Hypothalamus (tissue), 51 donors: ENCODE measurements at regions not wholly inside any gene's neighbourhood (a gene's known extent, or its start where the extent isn't known, plus 50 kb on each side); places are given as distances from the start of the nearest gene placed in this dataset.
A peak's percentile ranks its signal among the peaks of the same experiment; 100 is the strongest.

Experiments used
- DNase-seq, 51 donors: peaks; one replicate each; lab custom pipeline; 2025; lab: John Stamatoyannopoulos, UW

DNA sequence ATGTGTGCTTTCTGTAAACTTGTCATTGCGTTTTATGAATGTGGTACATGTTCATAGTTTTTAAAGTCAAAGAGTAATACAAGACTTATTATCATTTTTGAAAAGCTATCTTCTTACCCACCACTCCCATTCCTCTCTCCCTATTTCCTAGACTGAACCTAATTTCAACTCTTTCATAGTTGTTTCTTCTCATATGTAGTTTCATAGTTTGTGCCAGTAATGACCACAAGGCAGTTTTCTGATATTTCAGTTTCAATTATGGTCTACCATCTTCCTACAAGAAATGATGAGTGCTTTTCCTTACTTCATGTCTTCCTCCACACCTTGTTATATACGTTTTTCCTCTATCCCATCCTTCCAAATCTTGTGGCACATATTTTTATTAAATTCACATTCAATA lies 445.0 kb upstream of the GOLIM4 start:
- no peak for DNase-seq

DNA sequence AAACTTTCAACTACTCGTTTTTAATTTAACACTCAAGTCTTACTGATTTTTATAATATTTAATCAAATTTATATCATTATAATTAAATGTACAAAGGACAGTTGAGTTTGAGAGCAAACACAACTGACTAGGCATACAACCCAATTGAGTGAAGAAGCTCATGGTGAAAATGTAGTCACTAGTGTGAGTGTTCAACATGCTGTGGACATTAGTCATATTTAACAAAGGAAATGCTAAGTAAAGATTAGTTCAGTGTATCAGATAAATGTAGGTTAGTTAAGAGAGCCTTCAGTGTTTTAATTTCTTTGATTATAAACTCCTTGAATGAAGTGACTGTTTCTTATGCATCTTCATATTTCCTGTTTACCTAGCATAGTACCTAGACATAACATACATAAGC lies 444.2 kb upstream of the GOLIM4 start:
- no peak for DNase-seq

- DNase-seq, result no peak
Observed at GRCh38 chr3:168534761-168535160, 439.0 kb upstream of the GOLIM4 start.

- no peak for DNase-seq
Observed at GRCh38 chr3:168533600-168533999, 437.9 kb upstream of the GOLIM4 start.

DNA sequence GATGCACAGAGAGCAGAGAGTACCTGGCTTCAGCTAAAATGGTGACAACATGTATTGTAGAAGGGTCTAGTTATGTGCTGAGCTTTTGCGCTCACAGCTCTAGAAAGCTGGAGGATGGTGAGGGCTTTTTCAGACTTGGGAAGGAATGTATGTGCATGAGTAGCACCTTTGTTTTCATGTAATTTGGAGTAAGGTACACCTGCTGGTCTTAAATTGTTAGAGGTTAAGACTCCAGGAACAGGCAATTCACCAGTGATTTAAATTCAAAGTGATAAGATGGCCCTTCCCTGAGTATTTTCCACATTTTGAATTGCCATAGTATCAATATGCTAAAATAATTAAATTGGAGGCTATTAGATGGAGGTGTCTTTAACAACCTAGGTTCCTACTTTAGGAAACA lies 436.4 kb upstream of the GOLIM4 start:
- DNase-seq, result no peak

- DNase-seq, result no peak
Observed at GRCh38 chr3:168531116-168531515, 435.4 kb upstream of the GOLIM4 start.

DNA sequence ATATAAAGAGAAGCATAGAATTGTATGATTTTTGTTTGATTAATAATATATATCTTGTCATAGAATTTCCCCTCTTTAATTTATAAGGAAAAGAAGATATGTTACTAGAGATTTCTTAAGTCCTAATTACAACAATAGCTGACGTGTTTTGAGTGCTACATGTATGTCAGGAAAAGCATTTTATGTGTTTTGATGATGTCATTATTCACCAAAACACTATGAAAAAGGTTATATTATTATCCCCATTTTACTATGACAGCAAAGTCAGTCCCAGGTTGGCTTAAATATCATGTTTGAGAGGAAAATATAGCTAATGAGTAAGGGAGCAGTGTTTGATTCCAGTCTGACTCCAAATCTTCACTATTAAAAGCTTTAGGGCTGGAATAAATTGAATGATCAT lies 428.4 kb upstream of the GOLIM4 start:
- DNase-seq, result no peak

DNA sequence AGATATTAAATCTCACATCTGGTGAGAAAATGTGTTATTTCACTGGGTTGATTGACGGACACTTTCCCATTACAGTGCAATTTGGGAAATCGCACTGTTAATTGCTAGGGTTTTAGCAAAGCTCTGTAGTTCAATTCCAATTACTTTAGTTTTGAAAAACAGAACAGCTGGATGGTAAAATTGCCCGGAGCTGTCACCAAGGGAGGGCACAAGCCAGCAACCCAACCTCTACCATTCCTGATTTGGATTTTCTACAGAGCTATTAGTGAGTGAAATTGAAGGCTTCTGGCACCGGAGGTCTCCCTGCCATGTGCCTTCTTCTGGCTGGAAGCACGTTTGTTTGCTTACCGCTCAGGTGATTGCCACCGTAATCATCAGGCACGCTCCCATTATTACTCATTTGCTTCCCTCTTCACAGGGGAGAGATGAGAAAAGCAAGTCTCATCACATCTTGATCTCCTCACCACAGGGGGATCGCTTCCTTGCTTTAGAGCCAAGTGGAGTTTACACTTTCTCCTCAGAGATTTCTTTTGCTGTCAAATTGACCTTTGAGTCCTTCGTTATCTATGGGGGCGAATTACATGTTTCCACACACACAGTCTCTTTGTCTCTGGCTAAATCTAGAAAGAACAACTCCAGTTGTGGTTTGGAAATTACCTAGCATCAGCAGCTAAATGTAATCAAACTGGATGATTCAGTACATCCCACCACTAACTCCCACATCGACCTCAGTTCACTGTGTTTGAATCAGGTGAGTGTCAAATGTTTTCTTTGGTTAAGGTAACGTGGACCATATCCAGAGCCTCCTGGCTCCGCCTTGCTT lies 421.7 kb upstream of the GOLIM4 start:
- peak in 1 of 51 donors; percentile 34 for DNase-seq

DNA sequence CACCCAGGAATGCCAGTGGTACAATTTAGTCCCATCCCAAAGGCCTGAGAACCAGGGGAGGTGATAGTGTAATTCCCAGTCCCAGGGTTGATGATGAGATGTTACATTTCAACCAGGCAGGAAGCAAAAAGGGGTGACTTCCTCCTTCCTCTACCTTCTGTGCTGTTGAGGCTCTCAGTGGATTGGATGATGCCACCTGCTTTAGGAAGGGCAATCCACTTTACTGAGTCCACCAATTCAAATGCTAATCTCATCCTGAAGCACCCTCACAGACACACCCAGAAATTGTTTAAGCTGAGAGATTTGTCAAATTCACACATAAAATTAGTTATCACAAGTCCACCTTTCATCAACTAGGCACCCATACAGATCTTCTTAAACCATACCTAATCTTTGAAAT lies 418.5 kb upstream of the GOLIM4 start:
- no peak for DNase-seq

GRCh38 chr3:168512802-168513201 lies 417.1 kb upstream of the GOLIM4 start:
- no peak for DNase-seq

DNA sequence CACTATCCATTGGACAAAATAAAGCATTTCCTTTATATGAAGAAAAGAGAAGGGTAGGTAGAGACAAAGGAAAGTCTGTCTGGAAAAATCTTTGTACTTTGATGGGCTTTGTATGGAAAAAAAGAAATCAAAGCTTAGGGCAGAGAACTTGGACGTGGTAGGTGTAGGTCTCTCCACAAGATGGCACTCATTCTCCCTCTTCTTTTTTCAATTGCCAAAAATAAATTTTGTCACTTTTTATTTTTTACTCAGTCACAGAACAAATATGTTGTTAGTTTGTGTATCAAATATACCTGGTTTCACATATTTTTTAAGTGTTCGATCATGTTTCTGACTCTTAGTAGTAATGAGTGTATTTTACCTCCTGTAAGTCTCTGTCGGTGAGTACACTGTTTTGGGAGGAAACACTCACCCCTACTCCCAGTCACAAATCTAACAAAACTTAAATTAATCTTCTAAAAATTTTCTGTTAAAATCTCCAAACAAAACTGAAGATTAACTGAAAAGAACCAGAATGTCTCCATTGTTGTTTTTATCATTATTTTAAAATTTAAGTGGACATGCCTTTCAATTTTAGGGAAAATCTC lies 415.8 kb upstream of the GOLIM4 start:
- DNase-seq, result peak in 1 of 51 donors; percentile 32

- DNase-seq, result no peak
Observed at GRCh38 chr3:168506589-168506988, 410.9 kb upstream of the GOLIM4 start.

DNA sequence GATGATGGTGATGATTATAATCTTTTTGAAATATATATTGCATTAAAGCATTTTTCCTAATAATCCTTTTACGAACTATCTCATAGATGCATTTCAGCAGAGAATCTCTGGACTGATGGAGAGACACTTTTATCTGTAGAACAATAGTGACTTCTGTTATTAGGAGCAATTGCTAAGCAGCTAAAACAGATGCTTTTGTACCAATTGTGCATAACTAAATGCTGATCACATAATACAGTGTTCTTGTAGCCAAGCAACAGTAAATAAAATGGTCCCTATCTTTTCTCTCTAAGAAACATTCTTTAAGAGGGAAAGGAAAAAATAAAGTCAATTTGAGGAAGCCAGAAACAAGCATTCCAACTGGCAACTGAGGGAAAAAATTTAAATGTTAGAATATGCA lies 405.8 kb upstream of the GOLIM4 start:
- no peak for DNase-seq

GRCh38 chr3:168498194-168498593 lies 402.5 kb upstream of the GOLIM4 start:
- DNase-seq, result no peak

DNA sequence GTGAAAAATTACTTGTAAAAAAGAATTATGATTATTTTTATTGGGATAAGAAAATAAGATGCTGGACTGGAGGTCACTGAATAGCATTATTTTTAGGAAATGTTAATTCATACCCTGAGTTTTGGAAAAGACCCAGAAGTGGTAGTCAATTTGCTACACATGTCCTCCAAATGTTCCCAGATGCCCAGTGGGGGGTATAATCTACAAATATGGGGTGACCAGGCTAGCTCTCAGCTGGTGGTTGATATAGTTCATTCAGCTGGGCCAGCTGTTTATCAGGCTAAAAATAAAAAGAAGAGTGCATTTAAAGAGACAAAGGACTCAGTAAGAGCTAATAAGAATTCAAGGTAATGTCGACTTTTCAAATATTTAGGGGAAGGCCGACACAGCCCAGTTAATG lies 402.0 kb upstream of the GOLIM4 start:
- no peak for DNase-seq

DNA sequence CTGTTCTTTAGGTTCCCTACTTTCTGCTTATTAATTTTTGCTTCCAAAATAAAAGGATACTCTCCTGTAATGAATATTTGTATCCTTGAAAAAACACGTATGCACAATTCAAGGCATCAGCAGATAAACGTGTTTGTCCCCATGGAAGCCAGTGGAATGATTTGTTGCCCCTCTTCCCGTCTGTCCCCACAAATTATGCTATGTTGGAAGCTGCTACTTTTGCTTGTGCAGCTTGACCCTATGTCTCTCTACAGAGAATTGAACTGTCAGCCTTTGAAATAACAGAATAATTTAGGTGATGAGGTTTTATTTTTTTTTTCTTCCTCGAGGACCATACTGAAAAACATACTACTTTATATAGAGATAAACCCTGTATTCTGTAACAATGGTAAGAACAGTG lies 401.5 kb upstream of the GOLIM4 start:
- DNase-seq, result no peak

DNA sequence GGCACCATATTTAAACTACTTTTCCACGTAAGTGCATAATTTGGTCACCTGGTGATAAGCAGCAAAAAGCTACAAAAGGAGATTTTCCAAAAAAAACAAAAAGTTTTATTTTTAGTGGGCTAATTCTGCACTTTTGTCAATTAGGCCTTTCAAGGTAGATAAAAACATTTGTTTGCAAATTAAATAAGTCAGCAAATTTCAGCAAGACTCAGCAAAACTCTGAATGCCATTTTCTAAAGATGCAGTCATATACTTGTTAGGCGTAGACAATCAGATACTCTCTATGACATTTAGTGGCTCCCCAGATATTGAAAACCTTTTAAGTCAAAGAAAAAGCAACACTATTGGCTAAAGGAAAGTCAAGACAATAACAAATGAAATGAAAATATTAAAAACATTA lies 400.2 kb upstream of the GOLIM4 start:
- no peak for DNase-seq

- DNase-seq, result no peak
Observed at GRCh38 chr3:168495270-168495669, 399.5 kb upstream of the GOLIM4 start.

GRCh38 chr3:168493412-168494205 lies 397.9 kb upstream of the GOLIM4 start:
- DNase-seq, result no peak

DNA sequence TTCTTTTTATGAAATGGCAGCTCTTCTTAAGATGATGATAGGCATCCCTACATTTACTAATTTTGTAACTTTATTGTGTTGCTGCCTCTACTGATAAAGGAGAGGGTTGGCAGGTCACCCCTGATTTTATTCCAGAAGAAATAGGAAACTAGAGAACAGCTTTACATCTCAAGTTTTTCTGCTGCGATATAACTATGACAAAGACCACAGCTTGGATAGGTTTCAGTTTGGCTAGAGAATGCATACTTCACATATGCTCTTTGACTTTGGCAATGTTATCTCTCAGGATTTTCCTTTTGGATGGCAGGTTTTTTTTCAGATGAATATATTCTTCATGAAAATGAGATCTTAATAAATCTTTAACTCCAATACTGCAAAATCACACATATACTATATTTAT lies 395.3 kb upstream of the GOLIM4 start:
- DNase-seq, result no peak

DNA sequence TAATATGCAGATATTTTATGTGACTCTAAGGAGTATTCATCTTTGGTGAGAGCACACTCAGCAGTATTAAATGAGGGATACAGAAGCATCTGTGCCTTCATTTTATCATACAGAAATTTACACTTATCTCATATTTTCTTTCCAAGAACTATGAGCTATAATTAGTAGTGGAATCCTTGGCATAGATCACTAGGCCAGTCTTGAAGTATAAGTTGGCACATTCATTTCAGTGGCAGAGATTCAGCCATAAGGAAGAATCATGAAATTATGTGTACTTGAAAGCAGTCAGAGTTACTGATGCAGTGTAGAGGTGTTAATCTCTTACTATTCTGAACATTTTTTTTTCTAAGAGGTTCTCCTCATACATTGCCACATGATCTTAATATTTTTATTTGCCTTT lies 393.6 kb upstream of the GOLIM4 start:
- no peak for DNase-seq

DNA sequence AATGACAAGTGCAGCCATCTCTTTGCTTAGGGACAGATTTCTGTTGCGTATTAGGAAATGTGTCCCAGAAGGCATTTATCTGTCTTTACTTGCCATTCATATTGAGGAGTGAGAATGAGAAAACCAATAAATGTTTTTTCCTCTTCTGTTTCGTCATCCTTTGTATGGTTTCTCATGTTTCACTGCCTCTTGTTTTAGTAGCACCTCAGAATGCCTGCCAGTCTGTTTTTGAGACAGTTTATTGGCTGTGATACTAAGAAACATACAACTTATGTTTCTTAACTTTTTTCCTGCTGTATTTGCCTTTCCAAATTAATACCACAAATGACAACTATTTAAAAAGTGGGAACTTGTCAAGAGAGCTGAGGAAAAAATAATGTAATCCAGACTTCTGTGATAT lies 390.2 kb upstream of the GOLIM4 start:
- DNase-seq, result no peak
